HUES64 (cell line): ENCODE measurements at regions not wholly inside any gene's neighbourhood (a gene's known extent, or its start where the extent isn't known, plus 50 kb on each side); places are given as distances from the start of the nearest gene placed in this dataset.

Source experiments
- H3K27ac ChIP-seq: 2 replicates; pipeline ENCODE4 v1.7.0; 2013; ENCODE audit warnings: low read depth, low read length, inconsistent platforms
- H3K27me3 ChIP-seq: 2 replicates; pipeline ENCODE4 v1.6.1; 2013; ENCODE audit warnings: mild to moderate bottlenecking, low read length; ENCODE audit not compliant: insufficient read depth
- H3K36me3 ChIP-seq: 2 replicates; pipeline ENCODE4 v1.6.1; 2013; ENCODE audit warnings: mild to moderate bottlenecking, low read length; ENCODE audit not compliant: insufficient read depth
- H3K4me1 ChIP-seq: 2 replicates; pipeline ENCODE4 v1.6.1; 2013; ENCODE audit warnings: mild to moderate bottlenecking, low read length, moderate library complexity; ENCODE audit not compliant: insufficient read depth
- H3K4me3 ChIP-seq: 2 replicates; pipeline ENCODE4 v1.5.1; 2013; ENCODE audit warnings: mild to moderate bottlenecking, low read length, moderate library complexity
- H3K9ac ChIP-seq: 2 replicates; pipeline ENCODE4 v1.6.1; 2013; ENCODE audit warnings: mild to moderate bottlenecking, low read depth, low read length
- H3K9me3 ChIP-seq: 2 replicates; pipeline ENCODE4 v1.6.1; 2013; ENCODE audit warnings: low read depth, low read length; ENCODE audit not compliant: insufficient read depth
- WGBS: fragments of 150-250, 120-280 bp; methylation state at CpG from one replicate; pipeline ENCODE4 v1.1.7; 2013; ENCODE audit warnings: missing lambda C conversion rate; 5-methylcytosine and 5-hydroxymethylcytosine counted together

GRCh38 chr9:17970277-17970676 lies 391.4 kb downstream of the SH3GL2 start:
- H3K4me1 ChIP-seq = no peaks in the 10 kb centered on the region

DNA sequence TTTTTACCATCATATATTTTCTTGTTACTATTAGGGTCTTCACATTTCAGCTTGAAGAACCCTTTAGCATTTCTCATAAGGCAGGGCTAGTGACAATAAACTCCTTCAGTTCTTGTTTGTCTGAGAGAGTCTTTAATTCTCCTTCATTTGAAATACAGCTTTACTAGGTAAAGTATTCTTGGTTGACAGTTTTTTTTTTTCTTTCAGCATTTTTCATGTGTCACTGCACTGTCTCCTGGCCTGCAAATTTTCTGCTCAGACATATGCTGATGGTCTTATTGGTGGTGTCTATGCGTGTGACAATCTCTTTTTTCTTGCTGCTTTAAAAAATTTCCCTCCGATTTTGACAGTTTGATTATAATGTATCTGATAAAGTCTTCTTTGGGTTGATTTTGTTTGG lies 399.9 kb downstream of the SH3GL2 start:
- Histone ChIP-seq H3K9me3 (peaks cover 14% of the 10 kb centered on the region), H3K4me3 (no peak overlapping the region), H3K27ac (no peak overlapping the region), H3K9ac (no peak overlapping the region), H3K27me3 (no peaks in the 10 kb centered on the region), H3K4me1 (no peaks in the 10 kb centered on the region), H3K36me3 (no peaks in the 10 kb centered on the region)
- WGBS = 89% methylated on average over 2 of the region's 2 CpGs

More at GRCh38 chr9:17970277-17970676, 391.4 kb downstream of the SH3GL2 start:
- H3K36me3 ChIP-seq = no peaks in the 10 kb centered on the region
- H3K27ac ChIP-seq = no peak overlapping the region
- H3K9me3 ChIP-seq = no peaks in the 10 kb centered on the region
- no peak overlapping the region for H3K9ac ChIP-seq
- H3K27me3 ChIP-seq = no peaks in the 10 kb centered on the region
- no peak overlapping the region for H3K4me3 ChIP-seq

GRCh38 chr9:17986595-17986994 lies 407.7 kb downstream of the SH3GL2 start:
- no peak overlapping the region for H3K4me3 ChIP-seq
- no peak overlapping the region for H3K27ac ChIP-seq
- no peak overlapping the region for H3K9ac ChIP-seq

DNA sequence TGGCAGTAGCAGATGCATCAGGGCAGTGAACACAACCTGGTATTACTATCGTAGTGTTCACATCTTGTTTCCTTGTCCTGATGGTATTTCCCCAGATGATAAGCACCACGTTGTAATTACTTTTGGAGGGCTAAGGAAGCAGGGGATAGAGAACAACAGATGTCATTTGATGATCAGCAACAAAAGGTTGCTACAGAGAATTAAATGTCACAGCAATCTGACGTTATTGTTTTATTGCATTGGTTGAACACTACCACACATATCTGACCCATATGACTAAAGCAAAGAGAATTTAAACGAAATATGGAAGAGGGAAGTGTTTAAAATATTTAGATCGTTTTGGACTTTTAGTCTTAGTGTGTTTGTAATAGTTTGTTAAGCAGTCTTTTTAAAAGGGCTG lies 408.3 kb downstream of the SH3GL2 start:
- Histone ChIP-seq H3K27me3 (no peaks in the 10 kb centered on the region), H3K27ac (no peak overlapping the region), H3K36me3 (no peaks in the 10 kb centered on the region), H3K4me3 (no peak overlapping the region), H3K4me1 (no peaks in the 10 kb centered on the region), H3K9me3 (no peaks in the 10 kb centered on the region), H3K9ac (no peak overlapping the region)
- 88% methylated on average over 4 of the region's 5 CpGs for WGBS

More at GRCh38 chr9:17986595-17986994, 407.7 kb downstream of the SH3GL2 start:
- H3K9me3 ChIP-seq = no peaks in the 10 kb centered on the region
- no peaks in the 10 kb centered on the region for H3K4me1 ChIP-seq
- no peaks in the 10 kb centered on the region for H3K27me3 ChIP-seq
- H3K36me3 ChIP-seq = no peaks in the 10 kb centered on the region

DNA sequence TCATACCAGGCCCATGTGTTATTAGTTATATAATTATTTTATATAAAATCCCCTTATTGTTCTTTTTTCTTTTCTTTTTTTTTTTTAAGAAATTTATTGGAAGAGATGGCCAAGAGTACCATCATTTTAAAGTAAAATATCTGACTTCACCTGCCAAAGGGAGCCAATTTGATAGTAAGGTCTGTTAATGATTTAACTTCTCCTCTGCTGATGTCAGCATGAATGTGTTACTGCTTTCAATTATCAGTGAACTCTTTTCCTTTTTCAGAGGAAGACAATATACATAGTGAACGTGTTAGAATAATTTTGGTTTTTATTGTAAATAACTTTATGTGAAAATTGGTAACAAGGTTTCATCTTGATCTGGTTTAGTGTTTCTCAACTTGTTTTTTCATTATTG lies 409.6 kb downstream of the SH3GL2 start:
- Histone ChIP-seq H3K27ac (no peak overlapping the region), H3K4me1 (no peaks in the 10 kb centered on the region), H3K9ac (no peak overlapping the region), H3K36me3 (no peaks in the 10 kb centered on the region), H3K9me3 (no peaks in the 10 kb centered on the region), H3K27me3 (no peaks in the 10 kb centered on the region), H3K4me3 (no peak overlapping the region)
- WGBS = 80% methylated on average over 1 of the region's 1 CpG

DNA sequence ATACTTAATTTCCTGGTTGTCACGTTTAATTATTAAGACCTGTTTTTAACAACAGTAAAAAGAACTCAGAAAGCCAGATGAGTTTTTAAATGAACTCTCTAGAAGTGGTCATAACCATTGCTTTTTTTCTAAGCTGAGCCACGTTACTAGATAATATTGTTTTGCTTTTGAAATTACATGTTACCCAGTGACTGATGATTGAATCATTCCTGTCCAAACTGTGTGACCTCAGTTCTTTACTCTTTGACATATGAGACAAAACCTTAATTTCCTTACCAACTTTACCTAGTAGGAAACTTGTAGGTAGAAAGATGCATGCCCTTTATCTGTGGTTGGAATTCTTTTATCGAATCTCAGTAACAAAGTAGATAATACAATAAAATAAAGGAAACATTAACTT lies 411.7 kb downstream of the SH3GL2 start:
- Histone ChIP-seq H3K4me3 (no peak overlapping the region), H3K4me1 (no peaks in the 10 kb centered on the region; the same call in 1 of the 2 replicates), H3K36me3 (no peaks in the 10 kb centered on the region), H3K27me3 (no peaks in the 10 kb centered on the region), H3K27ac (no peak overlapping the region), H3K9me3 (no peaks in the 10 kb centered on the region), H3K9ac (no peak overlapping the region)
- 96% methylated on average over 2 of the region's 3 CpGs for WGBS

GRCh38 chr9:17993024-17993423 lies 414.2 kb downstream of the SH3GL2 start:
- Histone ChIP-seq H3K4me1 (no peaks in the 10 kb centered on the region; the same call in 1 of the 2 replicates), H3K4me3 (no peak overlapping the region), H3K27me3 (no peaks in the 10 kb centered on the region), H3K27ac (no peak overlapping the region), H3K9ac (no peak overlapping the region), H3K9me3 (no peaks in the 10 kb centered on the region), H3K36me3 (no peaks in the 10 kb centered on the region)
- 88% methylated on average over 1 of the region's 1 CpG for WGBS

- 72% methylated on average over 4 of the region's 4 CpGs for WGBS
- H3K36me3 ChIP-seq = no peaks in the 10 kb centered on the region
- H3K9me3 ChIP-seq = no peaks in the 10 kb centered on the region
- H3K4me3 ChIP-seq = no peak overlapping the region
- H3K27ac ChIP-seq = no peak overlapping the region
- no peak overlapping the region for H3K9ac ChIP-seq
- H3K27me3 ChIP-seq = no peaks in the 10 kb centered on the region
- no peaks in the 10 kb centered on the region; the same call in 1 of the 2 replicates for H3K4me1 ChIP-seq
These were observed 416.0 kb downstream of the SH3GL2 start for GRCh38 chr9:17994695-17995425.

GRCh38 chr9:17996728-17997127 lies 417.9 kb downstream of the SH3GL2 start:
- H3K9ac ChIP-seq = no peak overlapping the region
- no peak overlapping the region for H3K4me3 ChIP-seq
- no peaks in the 10 kb centered on the region for H3K27me3 ChIP-seq
- no peaks in the 10 kb centered on the region; the same call in 1 of the 2 replicates for H3K4me1 ChIP-seq
- H3K9me3 ChIP-seq = no peaks in the 10 kb centered on the region
- no peaks in the 10 kb centered on the region for H3K36me3 ChIP-seq
- WGBS = 93% methylated on average over 1 of the region's 1 CpG
- no peak overlapping the region for H3K27ac ChIP-seq

DNA sequence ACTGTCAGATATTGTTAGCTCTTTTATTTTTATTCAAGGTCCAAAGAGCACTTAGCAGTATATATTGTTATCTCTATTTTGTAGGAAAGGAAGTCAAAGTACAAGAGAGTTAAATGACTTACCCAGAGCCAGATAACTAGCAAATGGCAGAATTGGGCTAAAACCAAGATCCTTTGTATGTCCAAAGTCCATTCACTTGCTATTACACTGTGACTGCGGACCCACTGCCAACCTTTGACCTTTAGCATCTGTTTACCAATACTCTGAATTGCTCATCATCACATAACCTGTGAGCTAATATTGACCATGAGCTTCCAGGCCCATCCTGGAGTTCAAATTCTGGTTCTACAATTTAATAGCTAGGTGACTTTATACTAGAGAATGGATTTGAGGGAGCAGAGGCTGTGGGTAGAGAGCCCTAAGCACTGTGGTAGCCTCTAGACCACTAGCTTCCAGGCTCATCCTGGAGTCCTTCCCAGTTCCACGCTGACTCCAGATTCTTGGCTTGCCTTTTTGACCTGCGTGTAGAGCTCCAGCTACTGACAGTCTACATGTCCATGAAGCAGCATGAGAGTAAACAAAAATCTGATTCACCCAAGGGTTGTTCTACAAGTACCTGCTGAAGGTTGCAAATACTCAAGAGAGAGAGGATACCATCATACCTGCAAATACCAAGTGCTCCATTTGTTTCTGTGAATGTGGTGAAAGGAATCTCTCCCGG lies 424.0 kb downstream of the SH3GL2 start:
- Histone ChIP-seq H3K9ac (no peak overlapping the region), H3K27me3 (no peaks in the 10 kb centered on the region), H3K4me3 (no peak overlapping the region), H3K9me3 (no peaks in the 10 kb centered on the region), H3K4me1 (no peaks in the 10 kb centered on the region), H3K27ac (no peak overlapping the region), H3K36me3 (no peaks in the 10 kb centered on the region)
- WGBS = 96% methylated on average over 4 of the region's 4 CpGs

GRCh38 chr9:18006591-18006990 lies 427.7 kb downstream of the SH3GL2 start:
- no peak overlapping the region for H3K4me3 ChIP-seq
- 100% methylated on average over 4 of the region's 4 CpGs for WGBS
- H3K9ac ChIP-seq = no peak overlapping the region
- no peaks in the 10 kb centered on the region for H3K9me3 ChIP-seq
- no peaks in the 10 kb centered on the region for H3K36me3 ChIP-seq
- no peaks in the 10 kb centered on the region for H3K27me3 ChIP-seq
- no peak overlapping the region for H3K27ac ChIP-seq
- no peaks in the 10 kb centered on the region for H3K4me1 ChIP-seq
